SJCRH30 (cell line): ENCODE measurements at regions not wholly inside any gene's neighbourhood (a gene's known extent, or its start where the extent isn't known, plus 50 kb on each side); places are given as distances from the start of the nearest gene placed in this dataset.
A peak's percentile ranks its signal among the peaks of the same experiment; 100 is the strongest.

ENCODE experiments used
- DNase-seq, 2 experiments: peaks; one replicate each; pipeline ENCODE4 v3.0.0-alpha.2; 2015 to 2020
- H3K27ac ChIP-seq: fragments of 250-450 bp; sonication (Bioruptor Pico); 2 replicates; pipeline ENCODE4 v1.5.1; 2020; ENCODE audit warnings: mild to moderate bottlenecking, moderate library complexity
- H3K27me3 ChIP-seq: fragments of 250-450 bp; sonication (Bioruptor Pico); 2 replicates; pipeline ENCODE4 v1.5.1; 2020; ENCODE audit warnings: mild to moderate bottlenecking, moderate library complexity
- H3K36me3 ChIP-seq: fragments of 250-450 bp; sonication (Bioruptor Pico); 2 replicates; pipeline ENCODE4 v1.5.1; 2020; ENCODE audit warnings: mild to moderate bottlenecking, moderate library complexity
- H3K4me1 ChIP-seq: fragments of 250-450 bp; sonication (Bioruptor Pico); 2 replicates; pipeline ENCODE4 v1.5.1; 2020; ENCODE audit warnings: mild to moderate bottlenecking, moderate library complexity
- H3K4me3 ChIP-seq: fragments of 250-450 bp; sonication (Bioruptor Pico); 2 replicates; pipeline ENCODE4 v1.5.1; 2020; ENCODE audit warnings: mild to moderate bottlenecking, moderate library complexity
- H3K9me3 ChIP-seq: fragments of 250-450 bp; sonication (Bioruptor Pico); replicated peaks from 2 replicates; pipeline ENCODE4 v1.5.1; 2020; ENCODE audit warnings: mild to moderate bottlenecking, moderate library complexity

- H3K36me3 ChIP-seq, result no peaks in the 10 kb centered on the region
- peaks cover 8% of the 10 kb centered on the region; the same call in 1 of the 2 replicates for H3K4me1 ChIP-seq
- H3K9me3 ChIP-seq, result no peaks in the 10 kb centered on the region
- no peak for DNase-seq
- no peak overlapping the region for H3K27ac ChIP-seq
- no peaks in the 10 kb centered on the region for H3K27me3 ChIP-seq
- no peak overlapping the region for H3K4me3 ChIP-seq
These were observed 174.4 kb upstream of the BCOR start for GRCh38 chrX:40272141-40272540.

GRCh38 chrX:40268188-40268520 lies 170.4 kb upstream of the BCOR start:
- H3K9me3 ChIP-seq, result no peaks in the 10 kb centered on the region
- no peaks in the 10 kb centered on the region for H3K36me3 ChIP-seq
- no peaks in the 10 kb centered on the region for H3K27me3 ChIP-seq
- DNase-seq, result no peak
- H3K4me3 ChIP-seq, result peak overlapping the region; percentile 53
- peaks cover 8% of the 10 kb centered on the region; the same call in 1 of the 2 replicates for H3K4me1 ChIP-seq
- H3K27ac ChIP-seq, result peak overlapping the region; percentile 98

GRCh38 chrX:40267334-40268187 lies 169.8 kb upstream of the BCOR start:
- peak overlapping the region; percentile 53 for H3K4me3 ChIP-seq
- DNase-seq, result peak; percentile 64 to 68
- H3K4me1 ChIP-seq, result peaks cover 8% of the 10 kb centered on the region; the same call in 1 of the 2 replicates
- H3K27me3 ChIP-seq, result no peaks in the 10 kb centered on the region
- H3K27ac ChIP-seq, result peak overlapping the region; percentile 98
- H3K9me3 ChIP-seq, result no peaks in the 10 kb centered on the region
- H3K36me3 ChIP-seq, result no peaks in the 10 kb centered on the region

- peak; percentile 72 to 77 for DNase-seq
- H3K4me1 ChIP-seq, result peaks cover 15% of the 10 kb centered on the region
These were observed 169.0 kb upstream of the BCOR start for GRCh38 chrX:40266490-40267333.

GRCh38 chrX:40265936-40266335 lies 168.2 kb upstream of the BCOR start:
- Histone ChIP-seq H3K27ac (peak overlapping the region; percentile 98), H3K9me3 (no peaks in the 10 kb centered on the region), H3K36me3 (no peaks in the 10 kb centered on the region), H3K4me1 (peaks cover 20% of the 10 kb centered on the region), H3K27me3 (no peaks in the 10 kb centered on the region), H3K4me3 (peak overlapping the region; percentile 53)
- DNase-seq, result peak in 1 of 2 experiments; percentile 14

More at GRCh38 chrX:40266490-40267333, 169.0 kb upstream of the BCOR start:
- no peaks in the 10 kb centered on the region for H3K27me3 ChIP-seq
- peak overlapping the region; percentile 98 for H3K27ac ChIP-seq
- H3K36me3 ChIP-seq, result no peaks in the 10 kb centered on the region
- no peaks in the 10 kb centered on the region for H3K9me3 ChIP-seq
- peak overlapping the region; percentile 53 for H3K4me3 ChIP-seq

- peak overlapping the region; percentile 92 for H3K27ac ChIP-seq
- H3K36me3 ChIP-seq, result no peaks in the 10 kb centered on the region
- H3K4me1 ChIP-seq, result peaks cover 13% of the 10 kb centered on the region
- peak in 1 of 2 experiments; percentile 51 for DNase-seq
- H3K9me3 ChIP-seq, result no peaks in the 10 kb centered on the region
- no peaks in the 10 kb centered on the region for H3K27me3 ChIP-seq
- peak overlapping the region; percentile 59 for H3K4me3 ChIP-seq
These were observed 165.3 kb upstream of the BCOR start for GRCh38 chrX:40263014-40263560.

- Histone ChIP-seq H3K36me3 (no peaks in the 10 kb centered on the region), H3K4me1 (peaks cover 11% of the 10 kb centered on the region), H3K4me3 (peak overlapping the region; percentile 59), H3K9me3 (no peaks in the 10 kb centered on the region), H3K27ac (peak overlapping the region; percentile 92), H3K27me3 (no peaks in the 10 kb centered on the region)
- peak; percentile 60 to 66 for DNase-seq
These were observed 164.6 kb upstream of the BCOR start for GRCh38 chrX:40262157-40263013.

GRCh38 chrX:40261833-40262156 lies 164.0 kb upstream of the BCOR start:
- no peaks in the 10 kb centered on the region for H3K36me3 ChIP-seq
- no peak for DNase-seq
- peaks cover 11% of the 10 kb centered on the region for H3K4me1 ChIP-seq
- H3K27me3 ChIP-seq, result no peaks in the 10 kb centered on the region
- peak overlapping the region; percentile 92 for H3K27ac ChIP-seq
- peak overlapping the region; percentile 59 for H3K4me3 ChIP-seq
- H3K9me3 ChIP-seq, result no peaks in the 10 kb centered on the region

- Histone ChIP-seq H3K36me3 (no peaks in the 10 kb centered on the region), H3K9me3 (no peaks in the 10 kb centered on the region), H3K27ac (no peak overlapping the region), H3K27me3 (no peaks in the 10 kb centered on the region), H3K4me3 (no peak overlapping the region), H3K4me1 (peaks cover 11% of the 10 kb centered on the region)
- DNase-seq, result no peak
These were observed 162.5 kb upstream of the BCOR start for GRCh38 chrX:40260146-40260747.

GRCh38 chrX:40258909-40259308 lies 161.2 kb upstream of the BCOR start:
- no peak for DNase-seq
- H3K4me3 ChIP-seq, result no peak overlapping the region
- no peaks in the 10 kb centered on the region for H3K36me3 ChIP-seq
- no peaks in the 10 kb centered on the region for H3K27me3 ChIP-seq
- no peaks in the 10 kb centered on the region for H3K9me3 ChIP-seq
- H3K4me1 ChIP-seq, result peaks cover 11% of the 10 kb centered on the region
- no peak overlapping the region for H3K27ac ChIP-seq

- Histone ChIP-seq H3K27me3 (no peaks in the 10 kb centered on the region), H3K27ac (no peak overlapping the region), H3K36me3 (no peaks in the 10 kb centered on the region), H3K4me3 (no peak overlapping the region), H3K9me3 (no peaks in the 10 kb centered on the region), H3K4me1 (no peaks in the 10 kb centered on the region)
- DNase-seq, result no peak
These were observed 156.0 kb upstream of the BCOR start for GRCh38 chrX:40253771-40254170.

- Histone ChIP-seq H3K9me3 (no peaks in the 10 kb centered on the region), H3K27me3 (no peaks in the 10 kb centered on the region), H3K27ac (no peak overlapping the region), H3K4me3 (no peak overlapping the region), H3K4me1 (peaks cover 4% of the 10 kb centered on the region; the same call in 1 of the 2 replicates), H3K36me3 (no peaks in the 10 kb centered on the region)
- DNase-seq, result no peak
These were observed 151.8 kb upstream of the BCOR start for GRCh38 chrX:40249582-40249981.

- Histone ChIP-seq H3K27ac (no peak overlapping the region), H3K27me3 (no peaks in the 10 kb centered on the region), H3K4me1 (peaks cover 7% of the 10 kb centered on the region; the same call in 1 of the 2 replicates), H3K4me3 (no peak overlapping the region), H3K36me3 (no peaks in the 10 kb centered on the region), H3K9me3 (no peaks in the 10 kb centered on the region)
- DNase-seq, result peak in 1 of 2 experiments; percentile 52
These were observed 151.1 kb upstream of the BCOR start for GRCh38 chrX:40248822-40249221.
